Astrocyte (in vitro differentiated cells and primary cell): ENCODE measurements at regions not wholly inside any gene's neighbourhood (a gene's known extent, or its start where the extent isn't known, plus 50 kb on each side); places are given as distances from the start of the nearest gene placed in this dataset.

ENCODE experiments used
- DNase-seq: peaks from one replicate; pipeline ENCODE4 v3.0.0-alpha.2; 2010; ENCODE audit warnings: low read depth
- FAIRE-seq: peaks from 2 replicates; lab custom pipeline; 2011; peaks lifted over from hg19 to GRCh38; lab: Jason Lieb, UNC
- H2AFZ ChIP-seq: 2 replicates; pipeline ENCODE4 v1.6.0; 2012; ENCODE audit warnings: low read depth, low read length, inconsistent platforms
- H3K27ac ChIP-seq: 2 replicates; pipeline ENCODE4 v1.5.1; 2011; ENCODE audit warnings: low read depth, low read length, inconsistent platforms
- H3K27me3 ChIP-seq: 2 replicates; pipeline ENCODE4 v1.6.0; 2011; ENCODE audit warnings: low read length, inconsistent platforms; ENCODE audit not compliant: insufficient read depth
- H3K36me3 ChIP-seq: 2 replicates; pipeline ENCODE4 v1.5.1; 2011; ENCODE audit warnings: low read length, inconsistent platforms; ENCODE audit not compliant: insufficient read depth
- H3K4me1 ChIP-seq: 2 replicates; pipeline ENCODE4 v1.5.1; 2011; ENCODE audit warnings: low read length, inconsistent platforms; ENCODE audit not compliant: insufficient read depth
- H3K4me2 ChIP-seq: 2 replicates; pipeline ENCODE4 v1.6.0; 2012; ENCODE audit warnings: low read length, inconsistent platforms
- H3K4me3 ChIP-seq: 2 replicates; pipeline ENCODE4 v1.5.1; 2011; ENCODE audit warnings: low read depth, mild to moderate bottlenecking, low read length, inconsistent platforms; ENCODE audit not compliant: insufficient read depth
- H3K79me2 ChIP-seq: 2 replicates; pipeline ENCODE4 v1.6.0; 2012; ENCODE audit warnings: mild to moderate bottlenecking, low read length, inconsistent platforms; ENCODE audit not compliant: insufficient read depth
- H3K9ac ChIP-seq: 2 replicates; pipeline ENCODE4 v1.6.0; 2012; ENCODE audit warnings: mild to moderate bottlenecking, low read length, inconsistent platforms
- H3K9me3 ChIP-seq: 2 replicates; pipeline ENCODE4 v1.5.1; 2012; ENCODE audit warnings: low read depth, mild to moderate bottlenecking, low read length, inconsistent platforms; ENCODE audit not compliant: insufficient read depth
- H4K20me1 ChIP-seq: 2 replicates; pipeline ENCODE4 v1.6.0; 2012; ENCODE audit warnings: low read length, inconsistent platforms; ENCODE audit not compliant: insufficient read depth
- H3K27ac Mint-ChIP-seq: one replicate; pipeline ENCODE4 v1.8.0; 2021; ENCODE audit warnings: mild to moderate bottlenecking, mixed read lengths; ENCODE audit not compliant: unreplicated experiment
- H3K27me3 Mint-ChIP-seq: one replicate; pipeline ENCODE4 v1.8.0; 2021; ENCODE audit warnings: low read depth, mixed read lengths; ENCODE audit not compliant: unreplicated experiment
- H3K36me3 Mint-ChIP-seq: one replicate; pipeline ENCODE4 v1.8.0; 2021; ENCODE audit warnings: low read depth, mixed read lengths; ENCODE audit not compliant: unreplicated experiment
- H3K4me1 Mint-ChIP-seq: one replicate; pipeline ENCODE4 v1.8.0; 2021; ENCODE audit warnings: low read depth, mixed read lengths; ENCODE audit not compliant: unreplicated experiment
- H3K4me3 Mint-ChIP-seq: one replicate; pipeline ENCODE4 v1.8.0; 2021; ENCODE audit warnings: mild to moderate bottlenecking, moderate library complexity, mixed read lengths; ENCODE audit not compliant: unreplicated experiment
- H3K9me3 Mint-ChIP-seq: one replicate; pipeline ENCODE4 v1.8.0; 2021; ENCODE audit warnings: mild to moderate bottlenecking, mixed read lengths; ENCODE audit not compliant: unreplicated experiment
- EZH2 ChIP-seq: IDR thresholded peaks from 2 replicates; pipeline ENCODE4 v1.6.1; 2012; ENCODE audit warnings: mild to moderate bottlenecking, low read length, inconsistent platforms; ENCODE audit not compliant: insufficient read depth
- TF ChIP-seq, protein P1 (sequence below): IDR thresholded peaks from 2 replicates; pipeline ENCODE4 v1.5.1; 2011; ENCODE audit warnings: low read depth, mild to moderate bottlenecking, inconsistent platforms, low read length, moderate library complexity; ENCODE audit not compliant: insufficient read depth

DNA sequence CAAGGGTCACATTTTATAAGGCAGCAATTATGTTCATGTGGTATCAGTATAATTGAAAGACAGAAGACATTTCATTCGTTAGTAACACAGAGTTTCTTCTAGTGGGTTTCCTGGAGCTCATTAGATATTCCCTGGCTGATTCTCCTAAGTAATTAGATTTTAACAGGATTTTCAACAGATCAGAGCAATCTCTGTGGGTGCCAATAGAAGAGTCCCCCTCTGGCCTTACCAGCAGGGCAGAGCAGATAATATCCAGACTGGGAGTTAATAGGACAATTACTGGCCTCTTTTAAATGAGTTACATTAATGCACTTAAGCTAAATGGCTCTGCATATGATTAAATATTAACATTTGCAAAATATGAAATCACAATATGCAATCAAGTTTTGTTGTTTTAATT, 74.2 kb upstream of the FOXD3 start:
- Histone ChIP-seq H2AFZ (no peak overlapping the region), H3K79me2 (no peaks in the 10 kb centered on the region), H3K9me3 (no peaks in the 10 kb centered on the region), H3K4me3 (no peak overlapping the region), H3K4me1 (no peaks in the 10 kb centered on the region), H4K20me1 (no peaks in the 10 kb centered on the region), H3K27ac (no peak overlapping the region), H3K9ac (no peak overlapping the region), H3K27me3 (no peaks in the 10 kb centered on the region), H3K36me3 (no peaks in the 10 kb centered on the region), H3K4me2 (no peak overlapping the region)
- Mint-ChIP-seq H3K9me3 (no peaks in the 10 kb centered on the region), H3K36me3 (no peaks in the 10 kb centered on the region), H3K4me1 (no peaks in the 10 kb centered on the region), H3K27ac (no peak overlapping the region), H3K4me3 (no peak overlapping the region), H3K27me3 (no peaks in the 10 kb centered on the region)
- TF ChIP-seq, protein P1, sequence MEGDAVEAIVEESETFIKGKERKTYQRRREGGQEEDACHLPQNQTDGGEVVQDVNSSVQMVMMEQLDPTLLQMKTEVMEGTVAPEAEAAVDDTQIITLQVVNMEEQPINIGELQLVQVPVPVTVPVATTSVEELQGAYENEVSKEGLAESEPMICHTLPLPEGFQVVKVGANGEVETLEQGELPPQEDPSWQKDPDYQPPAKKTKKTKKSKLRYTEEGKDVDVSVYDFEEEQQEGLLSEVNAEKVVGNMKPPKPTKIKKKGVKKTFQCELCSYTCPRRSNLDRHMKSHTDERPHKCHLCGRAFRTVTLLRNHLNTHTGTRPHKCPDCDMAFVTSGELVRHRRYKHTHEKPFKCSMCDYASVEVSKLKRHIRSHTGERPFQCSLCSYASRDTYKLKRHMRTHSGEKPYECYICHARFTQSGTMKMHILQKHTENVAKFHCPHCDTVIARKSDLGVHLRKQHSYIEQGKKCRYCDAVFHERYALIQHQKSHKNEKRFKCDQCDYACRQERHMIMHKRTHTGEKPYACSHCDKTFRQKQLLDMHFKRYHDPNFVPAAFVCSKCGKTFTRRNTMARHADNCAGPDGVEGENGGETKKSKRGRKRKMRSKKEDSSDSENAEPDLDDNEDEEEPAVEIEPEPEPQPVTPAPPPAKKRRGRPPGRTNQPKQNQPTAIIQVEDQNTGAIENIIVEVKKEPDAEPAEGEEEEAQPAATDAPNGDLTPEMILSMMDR: no peak
- TF ChIP-seq EZH2: no peak
- no peak for DNase-seq
- FAIRE-seq: no peak

DNA sequence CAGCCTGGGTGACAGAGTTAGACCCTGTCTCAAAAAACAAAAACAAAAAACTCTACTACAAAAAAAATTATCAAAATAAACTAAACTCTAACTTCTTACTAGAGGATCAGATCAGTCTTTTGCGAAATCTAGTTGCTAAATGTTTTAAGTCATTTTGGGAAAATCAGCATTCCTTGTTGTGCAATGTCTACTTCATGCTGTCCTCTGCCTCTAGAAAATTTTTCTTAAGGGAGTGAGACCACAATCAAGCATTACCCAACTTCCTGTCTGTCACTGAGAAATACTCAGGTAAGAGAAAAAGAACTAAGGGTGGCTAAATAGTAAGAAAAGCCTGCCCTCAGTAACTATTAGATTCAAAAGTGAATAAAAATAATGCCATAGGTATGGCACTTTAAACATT, 67.2 kb upstream of the FOXD3 start:
- Histone ChIP-seq H3K9me3 (no peaks in the 10 kb centered on the region), H4K20me1 (no peaks in the 10 kb centered on the region), H3K27me3 (no peaks in the 10 kb centered on the region), H3K4me3 (no peak overlapping the region), H2AFZ (no peak overlapping the region), H3K36me3 (no peaks in the 10 kb centered on the region), H3K4me2 (no peak overlapping the region), H3K9ac (no peak overlapping the region), H3K27ac (no peak overlapping the region), H3K4me1 (no peaks in the 10 kb centered on the region), H3K79me2 (no peaks in the 10 kb centered on the region)
- Mint-ChIP-seq H3K27ac (no peak overlapping the region), H3K27me3 (no peaks in the 10 kb centered on the region), H3K9me3 (no peaks in the 10 kb centered on the region), H3K4me1 (no peaks in the 10 kb centered on the region), H3K4me3 (no peak overlapping the region), H3K36me3 (no peaks in the 10 kb centered on the region)
- FAIRE-seq: no peak
- no peak for DNase-seq
- TF ChIP-seq, protein P1: no peak
- no peak for TF ChIP-seq EZH2

DNA sequence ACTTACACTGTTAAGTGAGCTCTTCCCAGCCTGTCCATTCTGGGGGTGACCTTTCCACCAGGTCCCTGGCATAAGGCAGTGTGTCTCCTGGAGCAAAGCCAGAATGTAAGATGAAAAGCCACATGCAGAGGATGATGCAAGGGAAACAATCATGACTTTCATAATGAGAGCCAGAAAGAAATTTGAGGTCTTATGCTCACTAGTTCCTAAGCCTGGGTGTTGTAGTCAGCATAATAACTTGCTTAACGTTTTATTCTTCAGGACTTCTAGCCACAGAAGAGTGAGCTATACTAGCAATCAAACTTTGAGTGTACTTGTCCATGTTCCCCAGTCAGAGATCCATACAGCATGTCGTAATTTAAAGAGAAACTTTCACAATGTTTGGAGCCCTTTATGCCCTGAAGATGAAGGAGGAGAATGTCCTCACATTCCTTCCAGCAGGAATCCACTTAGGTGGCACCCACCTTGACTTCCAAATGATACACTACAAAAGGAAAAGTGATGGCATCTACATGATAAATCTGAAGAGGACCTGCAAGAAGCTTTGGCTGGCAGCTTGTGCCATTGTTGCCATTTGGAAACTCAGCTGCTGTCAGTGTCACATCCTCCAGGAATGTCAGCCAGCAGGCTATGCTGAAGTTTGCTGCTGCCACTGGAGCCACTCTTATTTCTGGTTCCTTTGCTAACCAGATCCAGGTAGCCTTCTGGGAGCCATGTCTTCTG, 60.5 kb upstream of the FOXD3 start:
- DNase-seq (no peak), FAIRE-seq (no peak)
- Mint-ChIP-seq H3K36me3 (no peaks in the 10 kb centered on the region), H3K4me3 (no peak overlapping the region), H3K27me3 (no peaks in the 10 kb centered on the region), H3K4me1 (peaks cover 2% of the 10 kb centered on the region), H3K9me3 (no peaks in the 10 kb centered on the region), H3K27ac (no peak overlapping the region)
- H2AFZ ChIP-seq: no peak overlapping the region
- no peak overlapping the region for H3K27ac ChIP-seq
- H3K4me2 ChIP-seq: no peak overlapping the region
- no peaks in the 10 kb centered on the region for H3K36me3 ChIP-seq
- no peaks in the 10 kb centered on the region for H4K20me1 ChIP-seq
- H3K27me3 ChIP-seq: no peaks in the 10 kb centered on the region
- H3K9me3 ChIP-seq: no peaks in the 10 kb centered on the region
- H3K79me2 ChIP-seq: no peaks in the 10 kb centered on the region
- no peak overlapping the region for H3K9ac ChIP-seq
- TF ChIP-seq, protein P1: no peak
- no peak for TF ChIP-seq EZH2
- H3K4me1 ChIP-seq: no peaks in the 10 kb centered on the region
- H3K4me3 ChIP-seq: no peak overlapping the region
